CD4-positive, alpha-beta memory T cell (primary cell): ENCODE measurements at regions not wholly inside any gene's neighbourhood (a gene's known extent, or its start where the extent isn't known, plus 50 kb on each side); places are given as distances from the start of the nearest gene placed in this dataset.
"Not testable (repeated sequence)": the region's sequence is repeated elsewhere in the genome, so short reads cannot be mapped to it uniquely, and the experiment has no call there.

ENCODE experiments used
- CTCF ChIA-PET: fragments of 350-600 bp; sonication (Branson Sonifier 250); formaldehyde crosslinking; loops from one replicate; lab custom pipeline; 2021; ENCODE audit warnings: inconsistent platforms; ENCODE audit not compliant: partially characterized antibody; lab: Charles Lee
- POLR2A ChIA-PET: fragments of 350-600 bp; sonication (Branson Sonifier 250); formaldehyde crosslinking; loops from one replicate; lab custom pipeline; 2021; ENCODE audit not compliant: partially characterized antibody; lab: Charles Lee
- DNase-seq, 5 donors: peaks; one replicate each; pipeline versions ENCODE4 v3.0.0 to v3.0.0-alpha.2; 2020 to 2022; ENCODE audit warnings: mixed read lengths in 1 of 5
- H3K27ac ChIP-seq: one replicate; pipeline ENCODE4 v1.7.0; 2013; ENCODE audit warnings: low read depth, low read length
- H3K27me3 ChIP-seq: 2 replicates; pipeline ENCODE4 v1.7.0; 2013; ENCODE audit warnings: mild to moderate bottlenecking, low read length, moderate library complexity; ENCODE audit not compliant: insufficient read depth
- H3K36me3 ChIP-seq: 2 replicates; pipeline ENCODE4 v1.7.0; 2013; ENCODE audit warnings: mild to moderate bottlenecking, low read length, moderate library complexity; ENCODE audit not compliant: insufficient read depth
- H3K4me1 ChIP-seq: 2 replicates; pipeline ENCODE4 v1.7.0; 2013; ENCODE audit warnings: mild to moderate bottlenecking, low read length, moderate library complexity; ENCODE audit not compliant: insufficient read depth
- H3K4me3 ChIP-seq, 2 donors: one replicate each; pipeline ENCODE4 v1.7.0; 2013; ENCODE audit warnings: low read length in 2 of 2, mild to moderate bottlenecking in 1 of 2
- H3K9me3 ChIP-seq, 2 donors: one replicate each; pipeline ENCODE4 v1.7.0; 2013; ENCODE audit warnings: low read length in 2 of 2, control low read depth in 1 of 2; ENCODE audit not compliant: control insufficient read depth in 1 of 2
- H3K27ac Mint-ChIP-seq, 7 donors: one replicate each; pipeline ENCODE4 v1.8.0; 2020 to 2021; ENCODE audit warnings: mixed read lengths in 7 of 7, mild to moderate bottlenecking in 6 of 7, inconsistent platforms in 3 of 7, moderate library complexity in 3 of 7
- H3K27me3 Mint-ChIP-seq, 2 donors: one replicate each; pipeline ENCODE4 v1.8.0; 2020 to 2021; ENCODE audit warnings: mixed read lengths in 2 of 2
- H3K36me3 Mint-ChIP-seq, 2 donors: one replicate each; pipeline ENCODE4 v1.8.0; 2020 to 2021; ENCODE audit warnings: mixed read lengths in 2 of 2, inconsistent platforms in 1 of 2, mild to moderate bottlenecking in 1 of 2
- H3K4me1 Mint-ChIP-seq, 4 donors: one replicate each; pipeline ENCODE4 v1.8.0; 2020 to 2021; ENCODE audit warnings: mixed read lengths in 4 of 4, mild to moderate bottlenecking in 1 of 4
- H3K4me3 Mint-ChIP-seq, 8 donors: one replicate each; pipeline ENCODE4 v1.8.0; 2020 to 2021; ENCODE audit warnings: mixed read lengths in 8 of 8, mild to moderate bottlenecking in 7 of 8, moderate library complexity in 6 of 8, inconsistent platforms in 3 of 8
- H3K9me3 Mint-ChIP-seq, 8 donors: one replicate each; pipeline ENCODE4 v1.8.0; 2020 to 2021; ENCODE audit warnings: mixed read lengths in 8 of 8, mild to moderate bottlenecking in 5 of 8, inconsistent platforms in 3 of 8, moderate library complexity in 1 of 8
- intact Hi-C: fragments of 100-400 bp; cut with micrococcal nuclease; formaldehyde crosslinking; loops from one replicate; pipeline ENCODE4 v1.15.1; 2023

- POLR2A ChIA-PET, result no interaction called here
- H3K36me3 Mint-ChIP-seq, result no peaks in the 10 kb centered on the region
- Histone ChIP-seq H3K36me3 (no peaks in the 10 kb centered on the region), H3K4me1 (no peaks in the 10 kb centered on the region), H3K27me3 (no peaks in the 10 kb centered on the region), H3K27ac (no peak overlapping the region), H3K9me3 (no peaks in the 10 kb centered on the region), H3K4me3 (no peak overlapping the region)
- CTCF ChIA-PET, result no interaction called here
- intact Hi-C loops, result no loop called here
- peaks cover 0 to 15% (median 5%) of the 10 kb centered on the region in 8 donors for H3K9me3 Mint-ChIP-seq
- H3K27me3 Mint-ChIP-seq, result no peaks in the 10 kb centered on the region
- no peak overlapping the region for H3K4me3 Mint-ChIP-seq
- H3K4me1 Mint-ChIP-seq, result no peaks in the 10 kb centered on the region
- no peak for DNase-seq
- H3K27ac Mint-ChIP-seq, result no peak overlapping the region
Observed at GRCh38 chr18:34525244-34525643, 184.9 kb upstream of the DTNA start.

GRCh38 chr18:34528177-34528576 is 181.9 kb upstream of the DTNA start:
- Mint-ChIP-seq H3K27ac (no peak overlapping the region), H3K4me1 (no peaks in the 10 kb centered on the region), H3K27me3 (no peaks in the 10 kb centered on the region), H3K9me3 (peaks cover 0 to 9% (median 4%) of the 10 kb centered on the region in 8 donors), H3K36me3 (no peaks in the 10 kb centered on the region), H3K4me3 (no peak overlapping the region)
- DNase-seq, result no peak
- H3K36me3 ChIP-seq, result no peaks in the 10 kb centered on the region
- no peak overlapping the region for H3K4me3 ChIP-seq
- no peak overlapping the region for H3K27ac ChIP-seq
- H3K4me1 ChIP-seq, result no peaks in the 10 kb centered on the region
- intact Hi-C loops, result no loop called here
- no peaks in the 10 kb centered on the region for H3K27me3 ChIP-seq
- H3K9me3 ChIP-seq, result no peaks in the 10 kb centered on the region
- CTCF ChIA-PET, result no interaction called here
- POLR2A ChIA-PET, result no interaction called here

- Mint-ChIP-seq H3K4me3 (no peak overlapping the region), H3K27ac (no peak overlapping the region), H3K4me1 (no peaks in the 10 kb centered on the region), H3K9me3 (peaks cover 0 to 15% (median 4%) of the 10 kb centered on the region in 8 donors), H3K36me3 (no peaks in the 10 kb centered on the region), H3K27me3 (no peaks in the 10 kb centered on the region)
- Histone ChIP-seq H3K4me3 (no peak overlapping the region), H3K4me1 (no peaks in the 10 kb centered on the region), H3K27me3 (no peaks in the 10 kb centered on the region), H3K36me3 (no peaks in the 10 kb centered on the region), H3K9me3 (no peaks in the 10 kb centered on the region), H3K27ac (no peak overlapping the region)
- ChIA-PET CTCF (no interaction called here), POLR2A (no interaction called here)
- intact Hi-C loops, result no loop called here
- DNase-seq, result no peak
Observed at GRCh38 chr18:34529358-34530335, 180.5 kb upstream of the DTNA start.

- DNase-seq, result no peak
- Histone ChIP-seq H3K27me3 (no peaks in the 10 kb centered on the region), H3K36me3 (no peaks in the 10 kb centered on the region), H3K4me1 (no peaks in the 10 kb centered on the region), H3K9me3 (no peaks in the 10 kb centered on the region), H3K27ac (no peak overlapping the region), H3K4me3 (no peak overlapping the region)
- Mint-ChIP-seq H3K36me3 (no peaks in the 10 kb centered on the region), H3K27ac (no peak overlapping the region), H3K4me1 (no peaks in the 10 kb centered on the region), H3K9me3 (peaks cover 0 to 15% (median 4%) of the 10 kb centered on the region in 8 donors), H3K27me3 (no peaks in the 10 kb centered on the region), H3K4me3 (no peak overlapping the region)
- intact Hi-C loops, result no loop called here
- POLR2A ChIA-PET, result no interaction called here
- CTCF ChIA-PET, result no interaction called here
Observed at GRCh38 chr18:34531110-34531509, 179.0 kb upstream of the DTNA start.

- H3K9me3 ChIP-seq, H3K27me3 ChIP-seq, intact Hi-C loops, H3K4me1 ChIP-seq, H3K36me3 Mint-ChIP-seq, DNase-seq, CTCF ChIA-PET, H3K27me3 Mint-ChIP-seq, H3K4me3 Mint-ChIP-seq, H3K27ac Mint-ChIP-seq, H3K4me3 ChIP-seq, H3K36me3 ChIP-seq, H3K27ac ChIP-seq, H3K4me1 Mint-ChIP-seq, POLR2A ChIA-PET: not testable (repeated sequence)
- H3K9me3 Mint-ChIP-seq, result peaks cover 0 to 12% (median 5%) of the 10 kb centered on the region in 8 donors
Observed at GRCh38 chr18:34534642-34535041, 175.5 kb upstream of the DTNA start.

GRCh38 chr18:34540897-34541296 is 169.2 kb upstream of the DTNA start:
- H3K27ac Mint-ChIP-seq, result no peak overlapping the region
- no peaks in the 10 kb centered on the region for H3K36me3 Mint-ChIP-seq
- DNase-seq, result no peak
- H3K9me3 Mint-ChIP-seq, result peaks cover 0 to 9% (median 2%) of the 10 kb centered on the region in 8 donors
- ChIA-PET POLR2A (no interaction called here), CTCF (no interaction called here)
- Histone ChIP-seq H3K36me3 (no peaks in the 10 kb centered on the region), H3K4me3 (no peak overlapping the region), H3K27me3 (no peaks in the 10 kb centered on the region), H3K27ac (no peak overlapping the region), H3K4me1 (no peaks in the 10 kb centered on the region), H3K9me3 (no peaks in the 10 kb centered on the region)
- no peaks in the 10 kb centered on the region for H3K4me1 Mint-ChIP-seq
- H3K4me3 Mint-ChIP-seq, result no peak overlapping the region
- intact Hi-C loops, result no loop called here
- no peaks in the 10 kb centered on the region for H3K27me3 Mint-ChIP-seq

GRCh38 chr18:34542625-34543024 is 167.5 kb upstream of the DTNA start:
- intact Hi-C loops, result no loop called here

More at GRCh38 chr18:34542625-34543024, 167.5 kb upstream of the DTNA start:
- DNase-seq, result no peak
- no peak overlapping the region for H3K4me3 Mint-ChIP-seq
- Histone ChIP-seq H3K9me3 (no peaks in the 10 kb centered on the region), H3K36me3 (no peaks in the 10 kb centered on the region), H3K27ac (no peak overlapping the region), H3K27me3 (no peaks in the 10 kb centered on the region), H3K4me1 (no peaks in the 10 kb centered on the region), H3K4me3 (no peak overlapping the region)
- peaks cover 0 to 9% (median 3%) of the 10 kb centered on the region in 8 donors for H3K9me3 Mint-ChIP-seq
- H3K4me1 Mint-ChIP-seq, result no peaks in the 10 kb centered on the region
- H3K27me3 Mint-ChIP-seq, result no peaks in the 10 kb centered on the region
- H3K36me3 Mint-ChIP-seq, result no peaks in the 10 kb centered on the region
- ChIA-PET CTCF (no interaction called here), POLR2A (no interaction called here)
- no peak overlapping the region for H3K27ac Mint-ChIP-seq
